ENCODE measurements at regions not wholly inside any gene's neighbourhood (a gene's known extent, or its start where the extent isn't known, plus 50 kb on each side); places are given as distances from the start of the nearest gene placed in this dataset.
"Not testable (repeated sequence)": the region's sequence is repeated elsewhere in the genome, so short reads cannot be mapped to it uniquely, and the experiment has no call there.

GRCh38 chr4:132384709-132385108 is 764.4 kb upstream of the PCDH10 start:
- no peak for DNase-seq

- no peak for DNase-seq
Observed at GRCh38 chr4:132386130-132386529, 763.0 kb upstream of the PCDH10 start.

GRCh38 chr4:132387060-132387459 is 762.0 kb upstream of the PCDH10 start:
- DNase-seq: no peak

- DNase-seq: no peak
Observed at GRCh38 chr4:132395561-132395960, 753.5 kb upstream of the PCDH10 start.

- no peak for DNase-seq
Observed at GRCh38 chr4:132396636-132397035, 752.5 kb upstream of the PCDH10 start.

GRCh38 chr4:132417220-132417619 is 731.9 kb upstream of the PCDH10 start:
- DNase-seq: no peak

GRCh38 chr4:132427125-132427524 is 722.0 kb upstream of the PCDH10 start:
- no peak for DNase-seq

GRCh38 chr4:132437117-132437516 is 712.0 kb upstream of the PCDH10 start:
- DNase-seq: no peak

- DNase-seq: no peak
Observed at GRCh38 chr4:132445386-132445785, 703.7 kb upstream of the PCDH10 start.

GRCh38 chr4:132457987-132458386 is 691.1 kb upstream of the PCDH10 start:
- not testable (repeated sequence) for DNase-seq

GRCh38 chr4:132479543-132479942 is 669.6 kb upstream of the PCDH10 start:
- DNase-seq: no peak

- no peak for DNase-seq
Observed at GRCh38 chr4:132488555-132488954, 660.5 kb upstream of the PCDH10 start.

- no peak for DNase-seq
Observed at GRCh38 chr4:132493476-132493875, 655.6 kb upstream of the PCDH10 start.

- not testable (repeated sequence) for DNase-seq
Observed at GRCh38 chr4:132495267-132495812, 653.8 kb upstream of the PCDH10 start.

- no peak for DNase-seq
Observed at GRCh38 chr4:132498215-132498614, 650.9 kb upstream of the PCDH10 start.

GRCh38 chr4:132502096-132502552 is 647.0 kb upstream of the PCDH10 start:
- no peak for DNase-seq

- DNase-seq: no peak
Observed at GRCh38 chr4:132504438-132504837, 644.7 kb upstream of the PCDH10 start.

- DNase-seq: no peak
Observed at GRCh38 chr4:132506568-132506967, 642.5 kb upstream of the PCDH10 start.

- no peak for DNase-seq
Observed at GRCh38 chr4:132513491-132513890, 635.6 kb upstream of the PCDH10 start.

GRCh38 chr4:132526652-132527051 is 622.4 kb upstream of the PCDH10 start:
- no peak for DNase-seq

GRCh38 chr4:132527817-132528216 is 621.3 kb upstream of the PCDH10 start:
- DNase-seq: no peak

- DNase-seq: no peak
Observed at GRCh38 chr4:132530861-132531260, 618.2 kb upstream of the PCDH10 start.

- no peak for DNase-seq
Observed at GRCh38 chr4:132540268-132540667, 608.8 kb upstream of the PCDH10 start.

- no peak for DNase-seq
Observed at GRCh38 chr4:132540797-132541196, 608.3 kb upstream of the PCDH10 start.

- no peak for DNase-seq
Observed at GRCh38 chr4:132542228-132542627, 606.9 kb upstream of the PCDH10 start.

- no peak for DNase-seq
Observed at GRCh38 chr4:132548463-132548862, 600.6 kb upstream of the PCDH10 start.
